Glutamatergic neuron (in vitro differentiated cells): ENCODE measurements at regions not wholly inside any gene's neighbourhood (a gene's known extent, or its start where the extent isn't known, plus 50 kb on each side); places are given as distances from the start of the nearest gene placed in this dataset.

Experiments
- DNase-seq: peaks from one replicate; pipeline ENCODE4 v3.0.0; 2022
- H3K27ac Mint-ChIP-seq: one replicate; pipeline ENCODE4 v1.8.0; 2020; ENCODE audit warnings: mild to moderate bottlenecking, mixed read lengths, inconsistent platforms; ENCODE audit not compliant: unreplicated experiment
- H3K27me3 Mint-ChIP-seq: one replicate; pipeline ENCODE4 v1.8.0; 2020; ENCODE audit warnings: mild to moderate bottlenecking, moderate library complexity, mixed read lengths, inconsistent platforms; ENCODE audit not compliant: unreplicated experiment
- H3K36me3 Mint-ChIP-seq: one replicate; pipeline ENCODE4 v1.8.0; 2020; ENCODE audit warnings: mild to moderate bottlenecking, mixed read lengths, inconsistent platforms; ENCODE audit not compliant: unreplicated experiment
- H3K4me1 Mint-ChIP-seq: one replicate; pipeline ENCODE4 v1.8.0; 2020; ENCODE audit warnings: mild to moderate bottlenecking, low read depth, mixed read lengths, inconsistent platforms; ENCODE audit not compliant: unreplicated experiment
- H3K4me3 Mint-ChIP-seq: one replicate; pipeline ENCODE4 v1.8.0; 2020; ENCODE audit warnings: mild to moderate bottlenecking, mixed read lengths, inconsistent platforms; ENCODE audit not compliant: unreplicated experiment
- H3K9me3 Mint-ChIP-seq: one replicate; pipeline ENCODE4 v1.8.0; 2020; ENCODE audit warnings: mild to moderate bottlenecking, moderate library complexity, mixed read lengths, inconsistent platforms; ENCODE audit not compliant: unreplicated experiment
- CTCF ChIP-seq: fragments of 200-600 bp; sonication (generic); IDR thresholded peaks from one replicate; pipeline ENCODE4 v1.5.0; 2021; ENCODE audit not compliant: partially characterized antibody, unreplicated experiment

GRCh38 chr19:28793391-28794168 is 419.4 kb downstream of the UQCRFS1 start:
- H3K27me3 Mint-ChIP-seq = peaks cover 13% of the 10 kb centered on the region
- peak; percentile 31 for DNase-seq
- no peaks in the 10 kb centered on the region for H3K4me1 Mint-ChIP-seq
- peak overlapping the region; percentile 77 for H3K4me3 Mint-ChIP-seq
- TF ChIP-seq CTCF = no peak
- H3K27ac Mint-ChIP-seq = no peak overlapping the region
- peaks cover 4% of the 10 kb centered on the region for H3K9me3 Mint-ChIP-seq
- peaks cover 12% of the 10 kb centered on the region for H3K36me3 Mint-ChIP-seq

- Mint-ChIP-seq H3K4me1 (no peaks in the 10 kb centered on the region), H3K27me3 (peaks cover under 1% of the 10 kb centered on the region), H3K27ac (no peak overlapping the region), H3K9me3 (peaks cover 6% of the 10 kb centered on the region), H3K36me3 (peaks cover 5% of the 10 kb centered on the region), H3K4me3 (no peak overlapping the region)
- no peak for DNase-seq
- TF ChIP-seq CTCF = no peak
These were observed 427.0 kb downstream of the UQCRFS1 start for GRCh38 chr19:28785971-28786370.

GRCh38 chr19:28764066-28764465 is 448.9 kb downstream of the UQCRFS1 start:
- peaks cover 4% of the 10 kb centered on the region for H3K27me3 Mint-ChIP-seq
- H3K36me3 Mint-ChIP-seq = peaks cover 4% of the 10 kb centered on the region
- no peak for TF ChIP-seq CTCF
- no peak overlapping the region for H3K27ac Mint-ChIP-seq
- no peak overlapping the region for H3K4me3 Mint-ChIP-seq
- DNase-seq = no peak
- peaks cover 9% of the 10 kb centered on the region for H3K9me3 Mint-ChIP-seq
- H3K4me1 Mint-ChIP-seq = no peaks in the 10 kb centered on the region

- Mint-ChIP-seq H3K27me3 (no peaks in the 10 kb centered on the region), H3K4me3 (no peak overlapping the region), H3K27ac (no peak overlapping the region), H3K36me3 (peaks cover 5% of the 10 kb centered on the region), H3K4me1 (no peaks in the 10 kb centered on the region), H3K9me3 (no peaks in the 10 kb centered on the region)
- no peak for DNase-seq
- no peak for TF ChIP-seq CTCF
These were observed 466.5 kb downstream of the UQCRFS1 start for GRCh38 chr19:28746478-28746877.

GRCh38 chr19:28744943-28745342 is 468.0 kb downstream of the UQCRFS1 start:
- no peak for DNase-seq
- H3K4me3 Mint-ChIP-seq = no peak overlapping the region
- no peaks in the 10 kb centered on the region for H3K36me3 Mint-ChIP-seq
- H3K27ac Mint-ChIP-seq = no peak overlapping the region
- H3K4me1 Mint-ChIP-seq = no peaks in the 10 kb centered on the region
- no peak for TF ChIP-seq CTCF
- no peaks in the 10 kb centered on the region for H3K9me3 Mint-ChIP-seq
- no peaks in the 10 kb centered on the region for H3K27me3 Mint-ChIP-seq
